Thyroid gland (tissue), 4 donors: ENCODE measurements at regions not wholly inside any gene's neighbourhood (a gene's known extent, or its start where the extent isn't known, plus 50 kb on each side); places are given as distances from the start of the nearest gene placed in this dataset.
"Not testable (repeated sequence)": the region's sequence is repeated elsewhere in the genome, so short reads cannot be mapped to it uniquely, and the experiment has no call there.

Experiments used
- DNase-seq, 2 donors: peaks; one replicate each; pipeline ENCODE4 v3.0.0-alpha.2; 2019
- H3K27ac ChIP-seq, 3 donors: fragments of 200-600 bp; sonication (generic); 1 replicate in 2 of 3; 2 replicates in 1 of 3; pipeline ENCODE4 v1.5.1; 2016 to 2019; ENCODE audit warnings: mild to moderate bottlenecking in 1 of 3, moderate library complexity in 1 of 3
- H3K27me3 ChIP-seq: fragments of 200-600 bp; sonication (generic); one replicate; pipeline ENCODE4 v1.5.1; 2019
- H3K36me3 ChIP-seq, 2 donors: fragments of 200-600 bp; sonication (generic); one replicate each; pipeline ENCODE4 v1.5.1; 2016 to 2019
- H3K4me1 ChIP-seq, 2 donors: fragments of 200-600 bp; sonication (generic); one replicate each; pipeline ENCODE4 v1.5.1; 2017 to 2019
- H3K4me3 ChIP-seq, 3 donors: fragments of 200-600 bp; sonication (generic); replicated peaks in 1 of 3; 1 replicate in 2 of 3; 2 replicates in 1 of 3; pipeline ENCODE4 v1.5.1; 2016; ENCODE audit warnings: mild to moderate bottlenecking in 1 of 3
- H3K9me3 ChIP-seq: fragments of 200-600 bp; sonication (generic); one replicate; pipeline ENCODE4 v1.5.1; 2017
- CTCF ChIP-seq, 6 experiments: fragments of 200-600 bp in 3 of 6; fragments of 450-650 bp in 3 of 6; sonication (generic) in 3 of 6; IDR thresholded peaks; one replicate each; pipeline ENCODE4 v1.5.1; 2016 to 2019; ENCODE audit warnings: antibody characterized with exemption in 6 of 6, mild to moderate bottlenecking in 2 of 6, inconsistent platforms in 1 of 6, moderate library complexity in 1 of 6
- POLR2A ChIP-seq, 2 donors: fragments of 450-650 bp; IDR thresholded peaks; one replicate each; pipeline ENCODE4 v1.6.1; 2017; ENCODE audit warnings: antibody characterized with exemption in 2 of 2, mild to moderate bottlenecking in 2 of 2, moderate library complexity in 1 of 2
- WGBS, 2 donors: methylation state at CpG; one replicate each; pipeline ENCODE4 v1.1.5; 2017; 5-methylcytosine and 5-hydroxymethylcytosine counted together
- intact Hi-C: fragments of 100-400 bp; cut with DNase I; formaldehyde crosslinking; loops from one replicate; pipeline ENCODE4 v1.15.1; 2023

- H3K27ac ChIP-seq: no peak overlapping the region
- H3K4me1 ChIP-seq: no peaks in the 10 kb centered on the region
- H3K9me3 ChIP-seq: no peaks in the 10 kb centered on the region
- H3K4me3 ChIP-seq: no peak overlapping the region
- intact Hi-C loops: no loop called here
- DNase-seq: no peak
- H3K36me3 ChIP-seq: no peaks in the 10 kb centered on the region
- H3K27me3 ChIP-seq: no peaks in the 10 kb centered on the region
- no peak for TF ChIP-seq POLR2A (IDR thresholded peaks at IDR 0.05)
- TF ChIP-seq CTCF (IDR thresholded peaks at IDR 0.05): no peak
These were observed 88.7 kb upstream of the LUZP2 start for GRCh38 chr11:24408202-24408601.

GRCh38 chr11:24411791-24412190 lies 85.1 kb upstream of the LUZP2 start:
- WGBS, 2 donors: 79 to 87% methylated on average over 3 of the region's 3 CpGs
- Histone ChIP-seq H3K36me3 (no peaks in the 10 kb centered on the region), H3K4me1 (no peaks in the 10 kb centered on the region), H3K27ac (no peak overlapping the region), H3K27me3 (no peaks in the 10 kb centered on the region), H3K9me3 (no peaks in the 10 kb centered on the region), H3K4me3 (no peak overlapping the region)
- intact Hi-C loops: no loop called here
- DNase-seq: no peak
- TF ChIP-seq CTCF (IDR thresholded peaks at IDR 0.05) (no peak), POLR2A (IDR thresholded peaks at IDR 0.05) (no peak)

GRCh38 chr11:24412722-24413121 lies 84.1 kb upstream of the LUZP2 start:
- intact Hi-C loops: no loop called here
- Histone ChIP-seq H3K27ac (no peak overlapping the region), H3K4me3 (no peak overlapping the region), H3K4me1 (no peaks in the 10 kb centered on the region), H3K36me3 (no peaks in the 10 kb centered on the region), H3K9me3 (no peaks in the 10 kb centered on the region), H3K27me3 (no peaks in the 10 kb centered on the region)
- DNase-seq: no peak
- no peak for TF ChIP-seq CTCF (IDR thresholded peaks at IDR 0.05)
- TF ChIP-seq POLR2A (IDR thresholded peaks at IDR 0.05): no peak
- WGBS, 2 donors: 83 to 90% methylated on average over 2 of the region's 2 CpGs

- no peak overlapping the region for H3K4me3 ChIP-seq
- H3K27ac ChIP-seq: no peak overlapping the region
- H3K27me3 ChIP-seq: no peaks in the 10 kb centered on the region
- DNase-seq: no peak
- 66 to 81% methylated on average over 1 of the region's 1 CpG for WGBS, 2 donors
- intact Hi-C loops: no loop called here
- H3K9me3 ChIP-seq: no peaks in the 10 kb centered on the region
- H3K4me1 ChIP-seq: no peaks in the 10 kb centered on the region
- TF ChIP-seq POLR2A (IDR thresholded peaks at IDR 0.05): no peak
- TF ChIP-seq CTCF (IDR thresholded peaks at IDR 0.05): no peak
- H3K36me3 ChIP-seq: no peaks in the 10 kb centered on the region
These were observed 83.5 kb upstream of the LUZP2 start for GRCh38 chr11:24413391-24413790.

- H3K9me3 ChIP-seq, H3K36me3 ChIP-seq, intact Hi-C loops, H3K4me3 ChIP-seq, H3K27me3 ChIP-seq, DNase-seq, H3K27ac ChIP-seq, H3K4me1 ChIP-seq: not testable (repeated sequence)
- 94% methylated on average over 28 of the region's 34 CpGs; no CpG with 5 or more reads in 1 of the 2 donors for WGBS, 2 donors
These were observed 80.8 kb upstream of the LUZP2 start for GRCh38 chr11:24415955-24416636.

- no peaks in the 10 kb centered on the region for H3K27me3 ChIP-seq
- 82 to 90% methylated on average over 3 of the region's 3 CpGs for WGBS, 2 donors
- no peaks in the 10 kb centered on the region for H3K36me3 ChIP-seq
- H3K4me1 ChIP-seq: no peaks in the 10 kb centered on the region
- no peak for DNase-seq
- H3K9me3 ChIP-seq: no peaks in the 10 kb centered on the region
- H3K27ac ChIP-seq: no peak overlapping the region
- TF ChIP-seq CTCF (IDR thresholded peaks at IDR 0.05) (no peak), POLR2A (IDR thresholded peaks at IDR 0.05) (no peak)
- H3K4me3 ChIP-seq: no peak overlapping the region
- intact Hi-C loops: no loop called here
These were observed 75.1 kb upstream of the LUZP2 start for GRCh38 chr11:24421766-24422165.
